Kidney epithelial cell (primary cell): ENCODE measurements at regions not wholly inside any gene's neighbourhood (a gene's known extent, or its start where the extent isn't known, plus 50 kb on each side); places are given as distances from the start of the nearest gene placed in this dataset.

ENCODE experiments used
- DNase-seq: peaks from one replicate; pipeline ENCODE4 v3.0.0-alpha.2; 2010; ENCODE audit warnings: low read depth
- H3K27me3 ChIP-seq: 2 replicates; pipeline ENCODE4 v1.6.0; 2011; ENCODE audit warnings: low read length; ENCODE audit not compliant: control insufficient read depth, insufficient read depth
- H3K36me3 ChIP-seq: 2 replicates; pipeline ENCODE4 v1.5.1; 2011; ENCODE audit warnings: low read length; ENCODE audit not compliant: control insufficient read depth, insufficient read depth
- H3K4me3 ChIP-seq: 2 replicates; pipeline ENCODE4 v1.5.1; 2011; ENCODE audit warnings: low read depth, mild to moderate bottlenecking, control low read depth, low read length
- TF ChIP-seq, protein P1 (sequence below): IDR thresholded peaks from 2 replicates; pipeline ENCODE4 v1.5.1; 2011; ENCODE audit warnings: mild to moderate bottlenecking, moderate library complexity, low read length, control low read depth, inconsistent platforms; ENCODE audit not compliant: insufficient read depth, poor library complexity, severe bottlenecking

DNA sequence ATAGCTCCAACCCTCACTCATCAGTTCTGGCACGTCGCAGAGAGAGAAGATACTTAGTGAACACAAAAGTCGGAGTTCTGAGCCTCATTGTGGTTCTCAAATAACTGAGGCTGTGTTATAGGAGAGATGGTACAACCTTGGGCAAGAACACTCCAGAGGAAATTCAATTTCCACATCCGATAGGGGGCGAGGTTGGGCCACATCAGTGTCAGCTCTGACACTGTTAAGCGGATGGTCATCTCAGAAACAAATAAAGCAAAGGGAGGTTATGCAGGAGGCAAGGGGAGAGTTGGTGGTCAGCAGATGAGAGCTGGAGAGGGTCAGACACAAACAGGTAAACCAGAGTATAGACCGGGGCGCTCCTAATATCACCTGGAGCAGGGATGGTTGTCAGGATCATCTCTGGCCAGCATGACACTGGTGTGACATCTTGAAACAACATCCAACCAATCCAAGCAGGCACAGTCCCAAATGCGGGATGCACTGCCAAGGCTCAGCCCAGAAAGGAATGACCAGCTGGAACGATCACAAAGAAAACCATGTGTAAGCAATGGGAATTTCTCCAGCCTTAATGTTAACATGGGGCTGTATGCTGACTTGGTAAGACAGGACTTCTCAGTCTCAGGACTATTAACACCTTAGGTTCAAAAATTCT lies 331.8 kb downstream of the HACE1 start:
- TF ChIP-seq, protein P1, sequence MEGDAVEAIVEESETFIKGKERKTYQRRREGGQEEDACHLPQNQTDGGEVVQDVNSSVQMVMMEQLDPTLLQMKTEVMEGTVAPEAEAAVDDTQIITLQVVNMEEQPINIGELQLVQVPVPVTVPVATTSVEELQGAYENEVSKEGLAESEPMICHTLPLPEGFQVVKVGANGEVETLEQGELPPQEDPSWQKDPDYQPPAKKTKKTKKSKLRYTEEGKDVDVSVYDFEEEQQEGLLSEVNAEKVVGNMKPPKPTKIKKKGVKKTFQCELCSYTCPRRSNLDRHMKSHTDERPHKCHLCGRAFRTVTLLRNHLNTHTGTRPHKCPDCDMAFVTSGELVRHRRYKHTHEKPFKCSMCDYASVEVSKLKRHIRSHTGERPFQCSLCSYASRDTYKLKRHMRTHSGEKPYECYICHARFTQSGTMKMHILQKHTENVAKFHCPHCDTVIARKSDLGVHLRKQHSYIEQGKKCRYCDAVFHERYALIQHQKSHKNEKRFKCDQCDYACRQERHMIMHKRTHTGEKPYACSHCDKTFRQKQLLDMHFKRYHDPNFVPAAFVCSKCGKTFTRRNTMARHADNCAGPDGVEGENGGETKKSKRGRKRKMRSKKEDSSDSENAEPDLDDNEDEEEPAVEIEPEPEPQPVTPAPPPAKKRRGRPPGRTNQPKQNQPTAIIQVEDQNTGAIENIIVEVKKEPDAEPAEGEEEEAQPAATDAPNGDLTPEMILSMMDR = peak; percentile 26
- Histone ChIP-seq H3K27me3 (no peaks in the 10 kb centered on the region), H3K36me3 (no peaks in the 10 kb centered on the region), H3K4me3 (no peak overlapping the region)
- no peak for DNase-seq

DNA sequence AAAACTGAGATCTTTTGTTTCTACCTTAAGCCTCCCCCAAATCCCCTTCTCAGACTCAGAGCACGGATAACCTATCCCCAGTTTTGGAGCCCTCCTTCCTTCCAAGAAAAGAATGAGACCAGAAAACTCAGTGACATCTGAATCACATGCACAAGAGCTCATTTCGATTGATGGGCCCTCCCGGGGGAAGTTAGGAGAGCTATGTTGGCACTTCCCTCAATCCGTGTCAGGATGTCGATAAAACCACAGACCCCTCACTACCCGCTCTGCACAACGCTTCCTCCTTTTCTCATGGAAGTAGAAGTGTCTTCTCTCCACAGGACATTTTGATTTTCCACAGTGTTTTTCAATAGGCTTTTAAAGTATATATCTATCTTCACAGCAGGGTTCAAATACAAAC lies 332.4 kb downstream of the HACE1 start:
- DNase-seq = no peak
- TF ChIP-seq, protein P1 = no peak
- Histone ChIP-seq H3K36me3 (no peaks in the 10 kb centered on the region), H3K4me3 (no peak overlapping the region), H3K27me3 (no peaks in the 10 kb centered on the region)

DNA sequence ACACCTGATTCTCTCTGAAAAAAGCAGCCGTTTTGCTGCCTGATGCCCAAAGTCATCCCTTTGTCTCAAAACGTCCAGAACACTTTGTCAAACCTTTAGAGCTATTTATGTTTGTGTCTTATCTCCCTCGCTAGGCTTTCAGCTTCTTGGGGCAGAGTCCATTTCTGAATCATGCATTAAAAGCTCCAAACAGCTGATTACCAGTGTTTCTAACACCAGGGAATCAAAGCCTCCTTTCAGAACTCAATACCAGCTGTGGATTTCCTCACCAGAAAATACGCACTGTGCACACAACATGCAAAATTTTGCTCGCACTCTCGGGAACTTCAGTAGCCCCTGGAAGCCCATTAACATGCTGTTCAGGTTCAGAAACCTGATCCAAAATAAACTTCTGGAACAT lies 333.3 kb downstream of the HACE1 start:
- Histone ChIP-seq H3K4me3 (no peak overlapping the region), H3K27me3 (no peaks in the 10 kb centered on the region), H3K36me3 (no peaks in the 10 kb centered on the region)
- DNase-seq = no peak
- TF ChIP-seq, protein P1 = no peak

DNA sequence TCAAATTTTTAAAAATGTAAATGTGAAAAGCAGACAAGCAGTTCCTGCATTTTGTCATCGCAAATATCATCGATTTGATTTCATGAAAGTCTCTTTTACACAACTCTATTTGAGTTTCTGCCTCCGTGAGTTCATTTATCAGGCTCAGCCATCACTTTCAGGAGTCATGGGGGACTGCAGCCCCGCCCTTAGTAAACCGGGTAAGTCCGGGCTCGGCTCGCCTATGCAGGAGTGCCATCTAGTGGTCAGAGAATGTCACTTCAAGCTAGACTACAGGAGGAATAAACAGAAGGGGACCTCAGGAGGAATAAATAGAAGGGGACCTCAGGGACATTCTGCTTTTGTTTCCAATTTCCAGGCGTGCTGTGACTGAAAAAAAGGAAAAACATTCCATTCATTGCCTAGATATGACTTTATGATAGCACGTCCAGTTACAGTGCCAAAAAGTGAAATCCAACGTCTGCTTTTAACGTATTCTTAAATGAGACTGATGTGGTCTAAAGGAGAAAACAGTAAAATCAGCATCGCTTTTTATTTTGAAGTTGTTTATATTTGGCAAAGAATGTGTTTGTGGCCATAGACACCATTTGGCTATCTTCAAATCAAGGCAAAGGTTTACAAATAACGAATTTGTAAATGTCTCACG lies 333.9 kb downstream of the HACE1 start:
- H3K4me3 ChIP-seq = no peak overlapping the region
- H3K27me3 ChIP-seq = no peaks in the 10 kb centered on the region
- H3K36me3 ChIP-seq = no peaks in the 10 kb centered on the region
- TF ChIP-seq, protein P1 = peak; percentile 94
- DNase-seq = peak; percentile 32

DNA sequence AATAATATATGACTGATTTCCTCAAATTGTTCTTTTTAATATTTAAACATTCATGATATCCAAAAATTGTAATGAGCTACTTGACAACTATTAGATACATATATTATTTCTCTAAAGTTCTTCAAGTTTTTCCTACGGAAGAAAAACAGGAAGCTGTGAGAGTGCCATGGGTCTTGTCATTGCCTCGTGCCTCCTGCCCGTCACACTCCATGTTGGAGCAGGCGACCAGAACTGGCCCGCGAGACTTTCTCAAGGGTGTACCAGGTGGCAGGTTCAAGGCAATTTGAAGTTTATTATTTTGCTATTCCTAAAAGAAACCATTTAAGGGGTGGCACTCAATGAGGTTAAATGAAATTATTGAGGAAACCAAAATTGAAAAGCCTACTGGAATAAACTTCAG lies 337.2 kb downstream of the HACE1 start:
- DNase-seq = no peak
- Histone ChIP-seq H3K36me3 (no peaks in the 10 kb centered on the region), H3K27me3 (no peaks in the 10 kb centered on the region), H3K4me3 (no peak overlapping the region)
- TF ChIP-seq, protein P1 = no peak

DNA sequence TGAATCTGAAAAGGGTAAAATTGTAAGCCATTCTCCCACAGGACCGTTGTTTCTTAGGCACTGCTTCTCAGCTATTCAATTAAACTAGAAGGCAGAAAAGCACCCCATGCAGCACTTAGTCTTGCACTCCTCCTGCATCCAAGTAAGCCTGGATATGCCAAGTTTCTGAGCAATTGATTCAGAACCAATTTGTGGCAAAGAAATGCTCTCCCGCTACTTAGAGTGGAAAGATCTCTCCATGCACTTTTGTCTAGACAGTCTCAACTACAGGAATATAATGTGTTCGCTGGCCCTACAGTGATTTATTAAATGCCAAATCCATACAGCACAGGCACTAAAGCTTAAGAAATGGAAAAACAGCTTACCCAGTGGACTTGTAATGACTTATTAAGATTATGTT lies 338.5 kb downstream of the HACE1 start:
- Histone ChIP-seq H3K36me3 (no peaks in the 10 kb centered on the region), H3K4me3 (no peak overlapping the region), H3K27me3 (no peaks in the 10 kb centered on the region)
- TF ChIP-seq, protein P1 = no peak
- no peak for DNase-seq
